PC-3 (cell line): ENCODE measurements at regions not wholly inside any gene's neighbourhood (a gene's known extent, or its start where the extent isn't known, plus 50 kb on each side); places are given as distances from the start of the nearest gene placed in this dataset.
"Not testable (repeated sequence)": the region's sequence is repeated elsewhere in the genome, so short reads cannot be mapped to it uniquely, and the experiment has no call there.

Experiments
- ATAC-seq: fragments of 200-7000 bp; cut with Tn5 transposase; 2 replicates; pipeline ENCODE4 v1.9.1; 2020; ENCODE audit warnings: mild to moderate bottlenecking, moderate library complexity
- BruUV-seq: library from RNA; stranded (reverse); fragments of 400-500 nt; replicated peaks from 2 replicates; lab custom pipeline; 2021; lab: Mats Ljungman, UMichigan
- CTCF ChIA-PET: fragments of 300-600 bp; sonication (Branson Sonifier 250); formaldehyde crosslinking; loops from one replicate; lab custom pipeline; 2022; ENCODE audit warnings: antibody characterized with exemption; lab: Charles Lee
- POLR2A ChIA-PET: fragments of 300-600 bp; sonication (Branson Sonifier 250); formaldehyde crosslinking; loops from one replicate; lab custom pipeline; 2022; ENCODE audit warnings: antibody characterized with exemption; ENCODE audit not compliant: unreplicated experiment; lab: Charles Lee
- DNase-seq: peaks from one replicate; pipeline ENCODE4 v3.0.0-alpha.2; 2015
- H2AFZ ChIP-seq: fragments of 300-600 bp; sonication (generic); 2 replicates; pipeline ENCODE4 v1.6.0; 2016; ENCODE audit warnings: antibody characterized with exemption, low read length
- H3F3A ChIP-seq: fragments of 300-600 bp; sonication (generic); one replicate; pipeline ENCODE4 v1.6.0; 2017; ENCODE audit warnings: antibody characterized with exemption, low read length, control low read depth, mild to moderate bottlenecking; ENCODE audit not compliant: unreplicated experiment
- H3K27ac ChIP-seq: fragments of 300-600 bp; sonication (generic); 2 replicates; pipeline ENCODE4 v1.5.1; 2016; ENCODE audit warnings: mild to moderate bottlenecking, low read length
- H3K27me3 ChIP-seq: fragments of 300-600 bp; sonication (generic); 2 replicates; pipeline ENCODE4 v1.6.1; 2016; ENCODE audit warnings: low read length, mixed read lengths
- H3K36me3 ChIP-seq: fragments of 300-600 bp; sonication (generic); 2 replicates; pipeline ENCODE4 v1.6.1; 2016; ENCODE audit warnings: low read depth, mixed run types, low read length, mixed read lengths
- H3K4me1 ChIP-seq: fragments of 300-600 bp; sonication (generic); 2 replicates; pipeline ENCODE4 v1.5.1; 2016; ENCODE audit warnings: low read length; ENCODE audit not compliant: insufficient read depth
- H3K4me2 ChIP-seq: fragments of 300-600 bp; sonication (generic); 2 replicates; pipeline ENCODE4 v1.6.0; 2016; ENCODE audit warnings: low read length
- H3K4me3 ChIP-seq: fragments of 300-600 bp; sonication (generic); 2 replicates; pipeline ENCODE4 v1.5.1; 2016; ENCODE audit warnings: mild to moderate bottlenecking, low read length, mixed read lengths
- H3K79me2 ChIP-seq: fragments of 300-600 bp; sonication (generic); 2 replicates; pipeline ENCODE4 v1.6.1; 2017; ENCODE audit warnings: low read length, mixed read lengths
- H3K9ac ChIP-seq: fragments of 300-600 bp; sonication (generic); 2 replicates; pipeline ENCODE4 v1.6.0; 2016; ENCODE audit warnings: mild to moderate bottlenecking, low read length
- H3K9me2 ChIP-seq: fragments of 300-600 bp; sonication (generic); replicated peaks from 2 replicates; pipeline ENCODE4 v1.6.1; 2016; ENCODE audit warnings: mixed run types, low read length, mixed read lengths
- H3K9me3 ChIP-seq: fragments of 300-600 bp; sonication (generic); 2 replicates; pipeline ENCODE4 v1.6.1; 2016; ENCODE audit warnings: low read length, mixed read lengths
- H4K20me1 ChIP-seq: fragments of 300-600 bp; sonication (generic); 2 replicates; pipeline ENCODE4 v1.6.1; 2016; ENCODE audit warnings: low read length, mixed read lengths
- intact Hi-C: fragments of 100-400 bp; cut with micrococcal nuclease; formaldehyde crosslinking; loops from 2 replicates; pipeline ENCODE4 v1.9.0; 2023
- TF ChIP-seq, protein P1 (sequence below): fragments of 300-600 bp; sonication (generic); conservative IDR thresholded peaks from 2 replicates; pipeline ENCODE4 v1.5.1; 2017; ENCODE audit warnings: antibody characterized with exemption, low read depth, mild to moderate bottlenecking, low read length

DNA sequence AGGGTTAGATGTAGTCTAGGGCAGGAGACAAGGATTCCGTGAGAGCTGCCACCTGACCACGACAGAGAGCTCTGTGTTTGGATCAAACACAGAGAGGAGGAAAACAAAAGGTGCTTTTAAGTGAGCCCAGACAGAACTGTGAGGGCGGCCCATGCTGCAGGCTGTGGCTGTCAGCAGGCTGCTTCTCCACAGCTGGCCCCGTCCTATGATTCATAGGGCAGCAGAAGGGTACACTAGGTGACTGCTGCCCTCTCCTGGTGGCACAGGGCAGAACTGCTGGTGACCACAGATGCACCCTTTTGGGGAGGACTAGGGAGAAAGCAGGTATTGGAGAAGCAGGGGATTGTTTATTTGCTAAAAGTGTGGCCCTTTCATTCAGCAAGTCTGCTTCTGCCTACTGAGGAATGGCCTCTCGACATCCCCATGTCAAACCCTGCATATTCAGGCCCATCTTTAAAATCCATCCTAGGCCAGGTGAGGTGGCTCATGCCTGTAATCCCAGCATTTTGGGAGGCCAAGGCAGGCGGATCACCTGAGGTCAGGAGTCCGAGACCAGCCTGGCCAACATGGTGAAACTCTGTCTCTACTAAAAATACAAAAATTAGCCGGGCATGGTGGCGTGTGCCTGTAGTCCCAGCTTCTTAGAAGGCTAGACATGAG is 234.4 kb upstream of the FRG2C start:
- BruUV-seq, H3F3A ChIP-seq, H3K27me3 ChIP-seq, H3K9me3 ChIP-seq, H3K4me3 ChIP-seq, H3K4me2 ChIP-seq, H3K27ac ChIP-seq, H3K79me2 ChIP-seq, CTCF ChIA-PET, H4K20me1 ChIP-seq, H3K9ac ChIP-seq, POLR2A ChIA-PET, H2AFZ ChIP-seq, H3K36me3 ChIP-seq, H3K9me2 ChIP-seq, ATAC-seq: not testable (repeated sequence)
- peak; percentile 80 for DNase-seq
- intact Hi-C loops = loop anchor here (2.0 to 10.0 kb wide), 4 partner anchors 123 to 235 kb away; no protein-coding TSS in a partner anchor
- peaks cover 13% of the 10 kb centered on the region for H3K4me1 ChIP-seq
- TF ChIP-seq, protein P1, sequence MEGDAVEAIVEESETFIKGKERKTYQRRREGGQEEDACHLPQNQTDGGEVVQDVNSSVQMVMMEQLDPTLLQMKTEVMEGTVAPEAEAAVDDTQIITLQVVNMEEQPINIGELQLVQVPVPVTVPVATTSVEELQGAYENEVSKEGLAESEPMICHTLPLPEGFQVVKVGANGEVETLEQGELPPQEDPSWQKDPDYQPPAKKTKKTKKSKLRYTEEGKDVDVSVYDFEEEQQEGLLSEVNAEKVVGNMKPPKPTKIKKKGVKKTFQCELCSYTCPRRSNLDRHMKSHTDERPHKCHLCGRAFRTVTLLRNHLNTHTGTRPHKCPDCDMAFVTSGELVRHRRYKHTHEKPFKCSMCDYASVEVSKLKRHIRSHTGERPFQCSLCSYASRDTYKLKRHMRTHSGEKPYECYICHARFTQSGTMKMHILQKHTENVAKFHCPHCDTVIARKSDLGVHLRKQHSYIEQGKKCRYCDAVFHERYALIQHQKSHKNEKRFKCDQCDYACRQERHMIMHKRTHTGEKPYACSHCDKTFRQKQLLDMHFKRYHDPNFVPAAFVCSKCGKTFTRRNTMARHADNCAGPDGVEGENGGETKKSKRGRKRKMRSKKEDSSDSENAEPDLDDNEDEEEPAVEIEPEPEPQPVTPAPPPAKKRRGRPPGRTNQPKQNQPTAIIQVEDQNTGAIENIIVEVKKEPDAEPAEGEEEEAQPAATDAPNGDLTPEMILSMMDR = peak; percentile 68

DNA sequence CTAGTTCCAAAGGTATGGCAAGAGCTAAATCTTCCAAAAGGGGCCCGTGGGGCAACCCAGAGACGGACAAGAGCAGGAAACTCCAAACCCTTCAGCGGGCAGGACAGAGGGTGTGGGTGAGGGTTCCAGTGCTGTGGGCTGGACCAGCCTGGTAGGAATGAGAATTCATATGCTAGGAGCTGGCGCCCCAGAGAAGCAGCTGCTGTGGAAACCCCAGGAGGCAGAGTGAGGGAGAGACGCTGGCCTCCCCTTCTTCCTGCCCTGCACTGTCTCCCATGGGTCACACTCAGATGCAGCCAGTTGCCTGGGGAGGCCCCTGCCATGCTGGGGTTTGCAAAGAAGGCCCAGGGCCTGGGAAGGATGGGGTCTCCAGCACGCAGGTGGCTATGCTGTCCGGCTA is 233.7 kb upstream of the FRG2C start:
- H3K9me2 ChIP-seq, DNase-seq, H3F3A ChIP-seq, H3K4me2 ChIP-seq, CTCF ChIA-PET, H3K9me3 ChIP-seq, H4K20me1 ChIP-seq, H3K27me3 ChIP-seq, H3K27ac ChIP-seq, BruUV-seq, H3K79me2 ChIP-seq, POLR2A ChIA-PET, H3K4me3 ChIP-seq, H3K36me3 ChIP-seq, H3K9ac ChIP-seq, ATAC-seq, H2AFZ ChIP-seq: not testable (repeated sequence)
- peaks cover 13% of the 10 kb centered on the region for H3K4me1 ChIP-seq
- intact Hi-C loops = loop anchor here (2.0 kb wide), 1 partner anchor 122 kb away; no protein-coding TSS in a partner anchor

DNA sequence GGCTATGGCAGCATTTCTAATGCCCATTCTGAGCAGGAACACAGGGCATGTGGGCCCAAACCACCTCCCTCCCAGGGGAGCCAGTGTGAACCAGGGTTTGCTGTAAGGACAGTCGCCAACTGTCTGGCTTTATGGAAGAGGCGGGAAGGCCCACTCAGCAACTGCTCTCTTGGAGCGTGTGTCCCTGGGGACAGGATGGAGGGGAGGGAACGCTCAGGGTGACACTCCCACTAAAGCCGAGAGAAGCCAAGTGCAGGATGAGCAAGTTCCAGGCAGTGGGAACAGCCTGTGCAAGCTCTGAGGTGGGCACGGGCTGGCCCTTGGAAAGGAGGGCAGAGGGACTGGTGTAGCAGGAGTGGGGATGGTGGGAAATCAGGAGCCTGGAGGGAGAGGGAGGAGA is 233.0 kb upstream of the FRG2C start:
- H3K9me3 ChIP-seq, DNase-seq, H3K9ac ChIP-seq, H3K9me2 ChIP-seq, H3K79me2 ChIP-seq, BruUV-seq, H3K4me3 ChIP-seq, H3K36me3 ChIP-seq, H3F3A ChIP-seq, H2AFZ ChIP-seq, H3K27ac ChIP-seq, POLR2A ChIA-PET, CTCF ChIA-PET, H4K20me1 ChIP-seq, H3K27me3 ChIP-seq, ATAC-seq, H3K4me2 ChIP-seq: not testable (repeated sequence)
- intact Hi-C loops = loop anchor here (2.0 kb wide), 1 partner anchor 122 kb away; no protein-coding TSS in a partner anchor
- peaks cover 14% of the 10 kb centered on the region for H3K4me1 ChIP-seq

DNA sequence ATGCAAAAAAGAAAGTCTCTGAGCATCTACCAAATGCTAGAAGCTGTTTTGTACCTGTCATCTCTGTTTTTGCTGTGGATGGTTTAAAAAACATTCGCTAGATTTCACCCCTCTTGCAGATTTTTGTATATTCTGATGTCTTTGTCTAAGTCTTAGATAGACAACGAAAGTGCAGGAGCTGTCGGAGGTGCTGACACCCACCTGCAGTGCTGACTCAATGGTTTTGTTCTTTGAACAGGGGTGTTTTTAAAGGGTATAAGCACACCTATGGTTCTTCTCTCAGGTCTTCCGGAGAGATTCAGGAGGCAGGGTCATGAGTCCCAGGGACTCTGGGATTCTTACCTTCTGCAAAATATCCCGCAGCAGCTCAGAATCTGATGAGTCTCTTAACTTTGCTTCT is 231.7 kb upstream of the FRG2C start:
- CTCF ChIA-PET = not testable (repeated sequence)

DNA sequence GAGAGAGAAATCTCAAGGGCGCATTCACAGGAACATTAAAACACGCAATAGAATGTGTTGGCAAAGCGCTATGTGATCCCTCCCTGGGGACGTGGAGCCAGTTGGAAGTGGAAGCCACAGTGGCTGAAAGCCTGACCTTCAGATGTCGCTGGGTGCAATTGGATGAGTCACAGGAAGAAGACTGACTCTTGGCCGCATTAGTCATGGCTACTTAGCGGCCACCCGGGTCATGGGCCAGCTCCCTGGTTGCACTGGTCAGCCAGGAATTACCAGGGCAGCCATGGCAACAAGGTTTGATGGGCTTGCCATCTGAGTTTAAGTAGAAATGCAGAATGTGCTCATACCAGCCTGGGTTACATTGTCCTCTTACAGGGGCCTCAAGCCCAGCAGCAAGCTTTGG is 231.2 kb upstream of the FRG2C start:
- H4K20me1 ChIP-seq, H3K9ac ChIP-seq, intact Hi-C loops, CTCF ChIA-PET, H3F3A ChIP-seq, H3K36me3 ChIP-seq, BruUV-seq, POLR2A ChIA-PET, H3K9me3 ChIP-seq, H3K79me2 ChIP-seq, H2AFZ ChIP-seq, H3K4me3 ChIP-seq, H3K9me2 ChIP-seq, H3K27me3 ChIP-seq: not testable (repeated sequence)
- DNase-seq = peak; percentile 70
- Histone ChIP-seq H3K27ac (peak overlapping the region; percentile 79), H3K4me1 (peaks cover 16% of the 10 kb centered on the region), H3K4me2 (peak overlapping the region; percentile 84)
- ATAC-seq = peak; percentile 45; the same call in 1 of the 2 replicates

More for the DNA sequence above, 231.7 kb upstream of the FRG2C start:
- H3F3A ChIP-seq, intact Hi-C loops, H3K27me3 ChIP-seq, H3K9me2 ChIP-seq, H4K20me1 ChIP-seq, H3K9me3 ChIP-seq, H2AFZ ChIP-seq, H3K4me3 ChIP-seq, DNase-seq, POLR2A ChIA-PET, H3K36me3 ChIP-seq, H3K9ac ChIP-seq, ATAC-seq, H3K79me2 ChIP-seq, BruUV-seq: not testable (repeated sequence)
- peak overlapping the region; percentile 84; the same call in 1 of the 2 replicates for H3K4me2 ChIP-seq
- H3K4me1 ChIP-seq = peaks cover 16% of the 10 kb centered on the region
- 0 out of 2 replicates have a peak overlapping the region, but pooled peaks have one; percentile 20 for H3K27ac ChIP-seq

DNA sequence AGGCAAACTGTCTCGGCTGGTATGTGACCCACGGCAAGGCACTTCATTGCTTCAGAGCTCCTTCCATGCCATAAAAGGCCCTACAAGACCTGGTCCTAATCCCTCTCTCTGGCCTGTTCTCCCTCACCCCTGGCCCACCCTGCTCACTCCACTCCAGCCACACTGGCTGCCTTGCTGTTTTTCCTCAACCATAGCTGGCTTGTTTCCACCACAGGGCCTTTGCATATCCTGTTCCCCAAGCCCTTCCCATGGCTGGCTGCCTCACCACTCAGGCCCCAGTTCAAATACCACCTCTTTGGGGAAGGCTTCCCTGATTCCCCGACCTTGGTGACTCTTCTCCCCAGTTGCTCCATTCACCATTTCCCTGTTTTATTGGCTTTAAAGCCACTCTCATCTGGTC is 230.8 kb upstream of the FRG2C start:
- BruUV-seq, H3K9ac ChIP-seq, POLR2A ChIA-PET, H4K20me1 ChIP-seq, H3K27me3 ChIP-seq, H3K4me3 ChIP-seq, H3K36me3 ChIP-seq, H3F3A ChIP-seq, ATAC-seq, H2AFZ ChIP-seq, H3K79me2 ChIP-seq, CTCF ChIA-PET, H3K9me2 ChIP-seq, DNase-seq, intact Hi-C loops, H3K9me3 ChIP-seq: not testable (repeated sequence)
- H3K4me2 ChIP-seq = peak overlapping the region; percentile 84
- peak overlapping the region; percentile 79 for H3K27ac ChIP-seq
- peaks cover 16% of the 10 kb centered on the region for H3K4me1 ChIP-seq
